DND-41 (cell line): ENCODE measurements at regions not wholly inside any gene's neighbourhood (a gene's known extent, or its start where the extent isn't known, plus 50 kb on each side); places are given as distances from the start of the nearest gene placed in this dataset.

Experiments used
- EZH2 ChIP-seq: IDR thresholded peaks from 3 replicates; pipeline ENCODE4 v1.6.1; 2012; ENCODE audit warnings: borderline replicate concordance, low read depth, mild to moderate bottlenecking, moderate library complexity, low read length, inconsistent platforms; ENCODE audit not compliant: severe bottlenecking
- TF ChIP-seq, protein P1 (sequence below): IDR thresholded peaks from 2 replicates; pipeline ENCODE4 v1.5.1; 2012; ENCODE audit warnings: borderline replicate concordance, low read length, moderate library complexity, mild to moderate bottlenecking; ENCODE audit not compliant: poor library complexity, severe bottlenecking; ENCODE audit errors: extremely low read depth

DNA sequence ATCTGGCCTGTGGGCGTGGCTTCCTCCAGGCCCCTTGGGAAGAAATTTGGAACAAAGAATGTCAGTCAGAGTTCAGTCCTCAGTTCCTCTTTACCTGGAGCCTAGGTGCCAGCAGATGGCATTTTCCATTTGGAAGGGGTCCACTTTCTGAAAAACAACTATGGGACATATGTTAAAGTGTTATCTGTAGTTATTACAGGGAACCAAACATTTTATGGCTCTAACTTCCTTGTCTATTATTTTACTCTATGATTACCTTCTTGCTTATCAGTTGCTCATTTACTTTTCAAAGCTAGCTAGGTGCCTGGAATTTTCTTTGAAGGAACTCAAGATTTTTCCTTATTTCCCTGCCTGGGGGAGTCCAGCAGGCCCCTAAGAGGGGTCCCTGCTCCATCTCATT is 159.8 kb upstream of the PUDP start:
- TF ChIP-seq, protein P1, sequence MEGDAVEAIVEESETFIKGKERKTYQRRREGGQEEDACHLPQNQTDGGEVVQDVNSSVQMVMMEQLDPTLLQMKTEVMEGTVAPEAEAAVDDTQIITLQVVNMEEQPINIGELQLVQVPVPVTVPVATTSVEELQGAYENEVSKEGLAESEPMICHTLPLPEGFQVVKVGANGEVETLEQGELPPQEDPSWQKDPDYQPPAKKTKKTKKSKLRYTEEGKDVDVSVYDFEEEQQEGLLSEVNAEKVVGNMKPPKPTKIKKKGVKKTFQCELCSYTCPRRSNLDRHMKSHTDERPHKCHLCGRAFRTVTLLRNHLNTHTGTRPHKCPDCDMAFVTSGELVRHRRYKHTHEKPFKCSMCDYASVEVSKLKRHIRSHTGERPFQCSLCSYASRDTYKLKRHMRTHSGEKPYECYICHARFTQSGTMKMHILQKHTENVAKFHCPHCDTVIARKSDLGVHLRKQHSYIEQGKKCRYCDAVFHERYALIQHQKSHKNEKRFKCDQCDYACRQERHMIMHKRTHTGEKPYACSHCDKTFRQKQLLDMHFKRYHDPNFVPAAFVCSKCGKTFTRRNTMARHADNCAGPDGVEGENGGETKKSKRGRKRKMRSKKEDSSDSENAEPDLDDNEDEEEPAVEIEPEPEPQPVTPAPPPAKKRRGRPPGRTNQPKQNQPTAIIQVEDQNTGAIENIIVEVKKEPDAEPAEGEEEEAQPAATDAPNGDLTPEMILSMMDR = no peak
- TF ChIP-seq EZH2 = no peak
